Prostate gland (tissue), 2 donors: ENCODE measurements at regions not wholly inside any gene's neighbourhood (a gene's known extent, or its start where the extent isn't known, plus 50 kb on each side); places are given as distances from the start of the nearest gene placed in this dataset.

Source experiments
- CTCF ChIP-seq, 4 experiments: fragments of 200-600 bp in 2 of 4; fragments of 450-650 bp in 2 of 4; sonication (generic) in 2 of 4; IDR thresholded peaks; 1 replicate in 3 of 4; 2 replicates in 1 of 4; pipeline ENCODE4 v1.5.1; 2016 to 2019; ENCODE audit warnings: antibody characterized with exemption in 4 of 4, mild to moderate bottlenecking in 2 of 4, moderate library complexity in 2 of 4
- POLR2A ChIP-seq: fragments of 450-650 bp; IDR thresholded peaks from one replicate; pipeline ENCODE4 v1.6.1; 2016; ENCODE audit warnings: antibody characterized with exemption, mild to moderate bottlenecking
- POLR2AphosphoS5 ChIP-seq: sonication (generic); formaldehyde crosslinking; IDR thresholded peaks from one replicate; pipeline ENCODE4 v1.6.1; 2017; ENCODE audit warnings: antibody characterized with exemption

DNA sequence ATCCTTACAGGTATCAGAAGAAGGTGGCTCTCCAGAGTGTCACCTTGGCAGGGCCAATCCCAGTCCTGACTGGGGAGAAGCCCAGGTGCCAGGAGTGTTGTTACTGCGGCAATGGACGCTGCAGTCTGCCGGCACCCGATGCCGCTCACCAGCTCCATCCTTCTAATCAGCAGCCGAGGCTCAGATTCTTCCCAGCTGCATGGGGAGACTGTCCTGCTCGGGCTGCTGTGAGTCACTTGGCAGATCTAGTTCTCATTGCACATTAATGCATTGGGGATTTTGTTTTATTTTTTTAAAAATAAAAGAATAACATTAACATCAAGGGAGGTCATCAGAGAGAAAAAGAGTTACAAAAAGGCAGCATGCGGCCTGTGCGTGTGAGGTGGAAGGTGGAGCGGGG lies 115.8 kb downstream of the MTX3 start:
- no peak for TF ChIP-seq POLR2A
- TF ChIP-seq CTCF (IDR thresholded peaks at IDR 0.05), result no peak
- no peak for TF ChIP-seq POLR2AphosphoS5
